ENCODE measurements at regions not wholly inside any gene's neighbourhood (a gene's known extent, or its start where the extent isn't known, plus 50 kb on each side); places are given as distances from the start of the nearest gene placed in this dataset.

DNA sequence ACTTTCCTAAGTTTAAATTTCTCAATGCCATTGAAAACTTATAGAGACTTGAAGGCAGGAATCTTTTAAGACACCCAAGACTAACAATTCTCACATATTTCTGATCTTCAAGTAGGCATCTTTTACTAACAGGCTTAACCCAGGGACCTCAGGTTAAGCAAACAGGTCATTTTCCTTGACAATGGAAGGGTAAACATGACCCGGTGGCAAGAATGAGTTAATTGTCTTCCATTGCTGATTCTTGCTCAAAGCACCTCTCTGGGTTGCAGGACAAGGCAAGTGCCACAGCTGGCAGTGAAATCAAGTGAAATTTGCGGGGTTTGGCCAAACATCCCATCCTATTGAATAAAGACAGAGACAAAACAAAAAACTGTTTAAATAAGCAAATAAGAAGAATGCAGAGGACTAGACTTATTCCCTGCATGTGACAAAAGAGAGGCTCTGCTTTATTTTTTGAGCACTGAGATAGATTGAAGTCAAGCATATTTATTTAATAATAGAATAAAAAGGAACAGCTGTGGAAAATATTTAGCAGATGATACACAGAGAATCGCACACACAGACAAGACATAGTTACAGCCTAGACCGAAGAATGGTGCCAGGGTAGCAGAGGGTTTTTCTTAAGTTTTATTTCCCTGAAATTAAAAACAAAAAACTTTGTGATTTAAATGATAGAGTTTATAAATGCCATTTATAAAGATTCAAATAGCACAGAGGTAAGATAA, 56.0 kb upstream of the MITF start:
- TF ChIP-seq MTA2 (IDR thresholded peaks at IDR 0.05; ENCODE audit: low read depth) (no peak), GABPA (IDR thresholded peaks at IDR 0.05; ENCODE audit: low read depth) (no peak)
